Esophagus squamous epithelium (tissue), 5 donors: ENCODE measurements at regions not wholly inside any gene's neighbourhood (a gene's known extent, or its start where the extent isn't known, plus 50 kb on each side); places are given as distances from the start of the nearest gene placed in this dataset.

Experiments used
- DNase-seq: peaks from one replicate; lab custom pipeline; 2025; lab: John Stamatoyannopoulos, UW
- H3K27ac ChIP-seq, 4 donors: fragments of 200-600 bp; sonication (generic); one replicate each; pipeline ENCODE4 v1.5.1; 2016 to 2019; ENCODE audit warnings: mild to moderate bottlenecking in 1 of 4
- H3K27me3 ChIP-seq, 4 donors: fragments of 200-600 bp; sonication (generic); 1 replicate in 3 of 4; 2 replicates in 1 of 4; pipeline versions ENCODE4 v1.5.1 to v1.6.0; 2017 to 2021; ENCODE audit warnings: antibody characterized with exemption in 1 of 4
- H3K36me3 ChIP-seq, 3 donors: fragments of 200-600 bp; sonication (generic); one replicate each; pipeline ENCODE4 v1.5.1; 2016 to 2019
- H3K4me1 ChIP-seq, 3 donors: fragments of 200-600 bp; sonication (generic); one replicate each; pipeline ENCODE4 v1.5.1; 2017 to 2019
- H3K4me3 ChIP-seq, 4 donors: fragments of 200-600 bp; sonication (generic); 1 replicate in 3 of 4; 2 replicates in 1 of 4; pipeline ENCODE4 v1.5.1; 2016 to 2019; ENCODE audit warnings: mild to moderate bottlenecking in 2 of 4, moderate library complexity in 1 of 4
- H3K9me3 ChIP-seq, 3 donors: fragments of 200-600 bp; sonication (generic); one replicate each; pipeline ENCODE4 v1.5.1; 2016 to 2019
- CTCF ChIP-seq, 6 experiments: fragments of 450-650 bp in 4 of 6; fragments of 200-600 bp in 2 of 6; sonication (generic) in 2 of 6; IDR thresholded peaks; one replicate each; pipeline ENCODE4 v1.5.1; 2016 to 2019; ENCODE audit warnings: antibody characterized with exemption in 6 of 6, mild to moderate bottlenecking in 4 of 6, moderate library complexity in 4 of 6
- POLR2A ChIP-seq, 4 donors: fragments of 450-650 bp; IDR thresholded peaks; one replicate each; pipeline ENCODE4 v1.6.1; 2017; ENCODE audit warnings: antibody characterized with exemption in 4 of 4, mild to moderate bottlenecking in 4 of 4, moderate library complexity in 3 of 4
- WGBS, 2 donors: methylation state at CpG; one replicate each; pipeline ENCODE4 v1.1.5; 2018; 5-methylcytosine and 5-hydroxymethylcytosine counted together
- intact Hi-C: fragments of 100-400 bp; cut with DNase I; formaldehyde crosslinking; loops from one replicate; pipeline ENCODE4 v1.15.0; 2022
- donor health status: DM: yes; HTN: yes; CAD: no.

- peak overlapping the region in 3 of 4 donors; percentile 66 to 76 (median 76) for H3K27ac ChIP-seq
- 42 to 55% methylated on average over 3 of the region's 3 CpGs for WGBS, 2 donors
- no peaks in the 10 kb centered on the region for H3K9me3 ChIP-seq
- H3K27me3 ChIP-seq, result no peaks in the 10 kb centered on the region
- no peak overlapping the region for H3K4me3 ChIP-seq
- H3K4me1 ChIP-seq, result peaks cover 0 to 23% (median 5%) of the 10 kb centered on the region in 3 donors
- intact Hi-C loops, result no loop called here
- DNase-seq, result no peak
- H3K36me3 ChIP-seq, result no peaks in the 10 kb centered on the region
- no peak for TF ChIP-seq POLR2A (IDR thresholded peaks at IDR 0.05)
- no peak for TF ChIP-seq CTCF (IDR thresholded peaks at IDR 0.05)
Measured at GRCh38 chr1:196001188-196001587, 607.1 kb downstream of the KCNT2 start.

GRCh38 chr1:195999022-195999421 is 609.2 kb downstream of the KCNT2 start:
- WGBS, 2 donors, result 65 to 78% methylated on average over 2 of the region's 2 CpGs
- no peaks in the 10 kb centered on the region for H3K27me3 ChIP-seq
- H3K27ac ChIP-seq, result peak overlapping the region in 3 of 4 donors; percentile 42 to 51 (median 46)
- DNase-seq, result no peak
- no peaks in the 10 kb centered on the region for H3K36me3 ChIP-seq
- peaks cover 0 to 23% (median 5%) of the 10 kb centered on the region in 3 donors for H3K4me1 ChIP-seq
- intact Hi-C loops, result no loop called here
- no peak overlapping the region for H3K4me3 ChIP-seq
- TF ChIP-seq POLR2A (IDR thresholded peaks at IDR 0.05) (no peak), CTCF (IDR thresholded peaks at IDR 0.05) (no peak)
- H3K9me3 ChIP-seq, result no peaks in the 10 kb centered on the region

DNA sequence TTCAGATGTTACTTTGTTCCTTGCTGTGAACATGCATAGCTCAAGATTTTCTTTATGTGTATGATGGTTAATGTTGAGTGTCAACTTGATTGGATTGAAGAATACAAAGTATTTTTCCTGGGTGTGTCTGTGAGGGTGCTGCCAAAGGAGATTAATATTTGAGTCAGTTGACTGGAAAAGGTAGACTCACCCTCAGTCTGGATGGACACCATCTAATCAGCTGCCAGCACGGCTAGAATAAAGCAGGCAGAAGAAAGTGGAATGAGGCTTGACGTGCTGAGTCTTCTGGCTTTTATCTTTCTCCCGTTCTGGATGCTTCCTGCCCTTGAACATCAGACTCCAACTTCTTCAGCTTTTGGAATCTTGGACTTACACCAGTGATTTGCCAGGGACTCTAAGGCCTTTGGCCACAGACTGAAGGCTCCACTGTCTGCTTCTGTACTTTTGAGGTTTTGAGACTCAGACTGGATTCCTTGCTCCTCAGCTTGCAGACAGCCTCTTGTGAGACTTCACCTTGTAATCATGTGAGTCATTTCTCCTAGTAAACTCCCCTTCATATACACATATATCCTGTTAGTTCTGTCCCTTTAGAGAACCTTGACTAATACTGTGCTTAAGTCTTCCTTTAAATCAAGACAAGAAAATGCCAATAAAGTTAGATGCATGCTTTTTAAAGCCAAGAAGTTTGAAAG is 626.6 kb downstream of the KCNT2 start:
- peaks cover 0 to 28% (median 5%) of the 10 kb centered on the region in 3 donors for H3K4me1 ChIP-seq
- no peaks in the 10 kb centered on the region for H3K27me3 ChIP-seq
- intact Hi-C loops, result no loop called here
- H3K27ac ChIP-seq, result peak overlapping the region in 3 of 4 donors; percentile 70 to 76 (median 75)
- DNase-seq, result no peak
- no peaks in the 10 kb centered on the region for H3K36me3 ChIP-seq
- H3K4me3 ChIP-seq, result no peak overlapping the region
- 47 to 52% methylated on average over 3 of the region's 3 CpGs for WGBS, 2 donors
- TF ChIP-seq POLR2A (IDR thresholded peaks at IDR 0.05) (no peak), CTCF (IDR thresholded peaks at IDR 0.05) (no peak)
- H3K9me3 ChIP-seq, result no peaks in the 10 kb centered on the region

- Histone ChIP-seq H3K27ac (no peak overlapping the region), H3K36me3 (no peaks in the 10 kb centered on the region), H3K4me1 (peaks cover 0 to 28% (median 5%) of the 10 kb centered on the region in 3 donors), H3K9me3 (no peaks in the 10 kb centered on the region), H3K27me3 (no peaks in the 10 kb centered on the region), H3K4me3 (no peak overlapping the region)
- no peak for DNase-seq
- intact Hi-C loops, result no loop called here
- 76 to 89% methylated on average over 1 of the region's 1 CpG for WGBS, 2 donors
- no peak for TF ChIP-seq POLR2A (IDR thresholded peaks at IDR 0.05)
- no peak for TF ChIP-seq CTCF (IDR thresholded peaks at IDR 0.05)
Measured at GRCh38 chr1:195979646-195980045, 628.6 kb downstream of the KCNT2 start.

GRCh38 chr1:195973311-195973904 is 634.8 kb downstream of the KCNT2 start:
- no peak overlapping the region for H3K4me3 ChIP-seq
- no peak overlapping the region for H3K27ac ChIP-seq
- no peaks in the 10 kb centered on the region for H3K27me3 ChIP-seq
- TF ChIP-seq CTCF (IDR thresholded peaks at IDR 0.05), result no peak
- no peak for TF ChIP-seq POLR2A (IDR thresholded peaks at IDR 0.05)
- no peak for DNase-seq
- no peaks in the 10 kb centered on the region for H3K36me3 ChIP-seq
- no peaks in the 10 kb centered on the region for H3K4me1 ChIP-seq
- intact Hi-C loops, result no loop called here
- 12 to 35% methylated on average over 1 of the region's 1 CpG for WGBS, 2 donors
- no peaks in the 10 kb centered on the region for H3K9me3 ChIP-seq
